Breast epithelium (tissue), 3 donors: ENCODE measurements at regions not wholly inside any gene's neighbourhood (a gene's known extent, or its start where the extent isn't known, plus 50 kb on each side); places are given as distances from the start of the nearest gene placed in this dataset.

Source experiments
- CTCF ChIP-seq, 3 donors: fragments of 450-650 bp; IDR thresholded peaks; one replicate each; pipeline ENCODE4 v1.5.1; 2016 to 2017; ENCODE audit warnings: antibody characterized with exemption in 3 of 3, mild to moderate bottlenecking in 3 of 3, moderate library complexity in 3 of 3
- POLR2A ChIP-seq: fragments of 450-650 bp; IDR thresholded peaks from one replicate; pipeline ENCODE4 v1.6.1; 2016; ENCODE audit warnings: antibody characterized with exemption, mild to moderate bottlenecking, moderate library complexity

GRCh38 chr13:56687131-56687530, 453.6 kb upstream of the PRR20A start:
- no peak for TF ChIP-seq CTCF (IDR thresholded peaks at IDR 0.05)
- TF ChIP-seq POLR2A: no peak
